HG03469 (cell line): ENCODE measurements at regions not wholly inside any gene's neighbourhood (a gene's known extent, or its start where the extent isn't known, plus 50 kb on each side); places are given as distances from the start of the nearest gene placed in this dataset.

Experiments used
- ATAC-seq: cut with Tn5 transposase; IDR thresholded peaks from one replicate; pipeline ENCODE4 v1.9.1; 2021; ENCODE audit warnings: mild to moderate bottlenecking, moderate library complexity, moderate number of reproducible peaks; ENCODE audit not compliant: unreplicated experiment

DNA sequence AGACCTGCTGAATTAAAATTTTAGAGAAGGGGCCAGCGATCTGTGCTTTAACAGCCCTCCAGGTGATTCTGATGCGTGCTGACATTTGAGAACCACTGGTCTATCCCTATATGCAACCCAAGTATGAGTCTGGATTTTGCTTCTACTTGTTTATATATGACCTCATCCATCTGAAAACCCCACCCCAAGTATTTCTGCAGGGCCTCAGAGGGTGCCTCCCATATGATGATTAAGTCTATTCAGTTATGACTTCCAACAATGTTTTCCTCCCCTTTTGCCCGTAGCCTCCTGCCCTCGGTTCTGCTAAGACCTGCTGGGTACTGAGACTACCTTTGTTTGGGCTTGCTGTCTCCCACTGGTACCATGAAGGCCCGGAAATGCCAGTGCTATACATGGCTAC, 376.0 kb upstream of the SMARCA2 start:
- ATAC-seq = no peak

DNA sequence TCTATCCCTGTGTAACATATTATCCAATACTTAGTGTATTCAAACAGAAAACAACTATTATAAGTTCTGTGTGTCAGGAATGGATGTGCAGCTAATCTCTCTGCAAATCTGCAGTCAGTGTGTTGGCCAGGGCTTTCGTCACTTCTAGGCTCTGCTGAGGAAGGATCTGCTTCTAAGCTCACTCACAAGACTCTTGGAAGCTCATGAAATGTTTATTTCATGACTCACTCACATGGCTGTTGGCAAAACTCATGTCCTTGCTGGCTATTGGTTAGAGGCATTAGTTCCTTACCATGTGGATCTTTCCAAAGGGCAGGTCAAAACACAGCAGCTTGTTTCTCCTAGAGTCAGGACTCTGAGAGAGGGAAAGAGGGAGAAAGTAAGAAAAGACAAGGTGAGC, 367.4 kb upstream of the SMARCA2 start:
- no peak for ATAC-seq

GRCh38 chr9:1653282-1653681, 361.9 kb upstream of the SMARCA2 start:
- no peak for ATAC-seq

DNA sequence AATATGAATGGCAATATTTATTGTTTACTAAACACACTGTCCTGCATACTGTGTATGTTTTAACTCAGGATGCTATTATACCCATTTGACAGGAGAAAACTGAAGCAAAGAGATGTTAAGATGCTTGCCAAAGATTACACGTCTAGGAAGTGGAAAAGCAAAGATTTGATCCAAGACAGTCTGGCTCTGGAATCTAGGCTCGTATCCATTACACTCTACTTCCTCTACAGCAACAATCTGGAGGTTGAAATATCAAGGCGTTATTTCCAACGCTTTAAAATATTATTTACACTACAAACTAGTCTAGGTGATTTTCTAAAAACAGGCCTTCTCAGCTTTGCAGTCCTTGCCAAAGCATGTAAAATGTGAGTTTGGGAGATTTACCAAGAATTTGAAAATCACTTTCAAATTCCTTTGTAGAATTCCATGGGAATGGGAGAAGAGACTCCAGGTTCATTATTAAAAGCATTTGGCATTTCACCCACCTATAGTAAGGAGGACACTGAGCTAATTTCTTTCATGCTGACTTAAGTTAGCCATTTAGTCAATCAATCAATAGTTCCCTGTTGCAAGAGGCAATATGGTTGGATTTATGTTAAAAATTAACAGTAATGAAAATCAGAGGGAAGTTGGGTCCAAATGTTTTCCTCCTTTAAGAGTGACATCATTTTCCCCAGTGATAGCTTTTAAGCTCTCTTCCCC, 356.3 kb upstream of the SMARCA2 start:
- no peak for ATAC-seq

DNA sequence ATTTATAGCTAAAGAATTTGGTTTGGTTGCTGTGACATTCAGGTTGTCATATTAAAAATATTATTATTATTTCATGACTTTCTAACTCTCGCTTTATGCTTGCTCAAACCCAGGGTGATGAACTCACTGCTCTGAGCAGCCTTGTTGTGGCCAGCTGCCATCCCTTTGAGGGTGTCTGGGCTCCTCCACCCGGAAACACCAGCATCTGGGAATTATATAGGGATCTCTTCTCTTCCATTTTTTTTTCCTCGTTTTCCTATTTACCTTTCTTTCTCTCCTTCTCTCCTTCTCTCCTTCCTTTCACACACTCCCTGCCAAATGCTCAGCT, 355.8 kb upstream of the SMARCA2 start:
- ATAC-seq = no peak

DNA sequence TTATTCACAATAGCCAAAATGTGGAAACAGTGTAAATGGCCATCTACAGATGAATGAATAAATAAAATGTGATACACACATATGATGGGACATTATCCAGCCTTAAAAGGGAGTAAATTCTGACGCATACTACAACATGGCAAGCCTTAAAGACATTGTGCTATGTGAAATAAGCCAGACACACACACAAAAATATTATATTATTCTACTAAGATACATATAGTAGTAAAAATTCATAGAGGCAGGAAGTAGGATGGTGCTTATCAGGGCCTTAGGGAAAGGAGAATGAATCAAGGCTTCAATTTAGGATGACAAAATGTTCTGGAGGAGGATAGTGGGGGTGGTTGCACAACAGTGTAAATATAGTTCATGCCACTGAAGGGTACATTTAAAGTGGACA, 346.7 kb upstream of the SMARCA2 start:
- ATAC-seq = no peak

DNA sequence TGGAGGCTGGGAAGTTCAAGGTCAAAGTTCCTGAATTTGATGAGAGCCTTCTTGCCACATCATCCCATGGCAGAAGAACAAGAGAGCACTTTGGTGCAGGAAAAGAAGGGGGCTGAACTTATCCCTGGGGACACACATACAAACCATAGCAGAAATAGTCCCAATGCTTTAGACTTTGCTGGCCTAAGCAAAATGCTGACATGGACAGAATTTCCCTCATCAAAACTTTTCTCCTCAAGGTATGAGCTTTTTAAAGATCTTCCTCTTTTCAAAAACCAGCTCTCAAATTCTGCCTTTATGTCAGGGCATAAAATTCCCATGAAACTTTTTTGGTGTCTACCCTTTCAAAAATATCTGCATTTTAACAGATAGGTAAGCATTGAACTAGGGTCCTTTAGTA, 341.8 kb upstream of the SMARCA2 start:
- no peak for ATAC-seq

DNA sequence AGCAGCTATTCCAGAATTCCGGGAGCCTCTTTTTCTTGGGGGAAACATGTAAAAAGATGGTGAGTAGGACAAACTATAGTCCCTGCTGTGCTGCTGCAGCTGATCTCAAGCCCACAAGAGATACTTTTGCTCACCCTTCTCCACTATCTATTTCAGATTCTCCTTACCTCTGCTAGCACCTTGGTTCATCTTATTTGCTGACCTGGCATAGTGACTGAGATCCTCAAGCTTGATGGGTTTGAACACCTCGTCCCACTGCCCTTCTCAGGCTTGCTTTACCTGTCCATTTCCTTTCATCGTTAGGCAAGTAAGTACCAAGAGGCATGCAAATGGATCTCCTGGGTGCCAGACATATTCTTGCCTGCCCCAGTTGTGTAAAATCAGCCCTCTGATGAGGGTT, 338.4 kb upstream of the SMARCA2 start:
- ATAC-seq = no peak

- no peak for ATAC-seq
These were observed 331.2 kb upstream of the SMARCA2 start for GRCh38 chr9:1683951-1684350.

DNA sequence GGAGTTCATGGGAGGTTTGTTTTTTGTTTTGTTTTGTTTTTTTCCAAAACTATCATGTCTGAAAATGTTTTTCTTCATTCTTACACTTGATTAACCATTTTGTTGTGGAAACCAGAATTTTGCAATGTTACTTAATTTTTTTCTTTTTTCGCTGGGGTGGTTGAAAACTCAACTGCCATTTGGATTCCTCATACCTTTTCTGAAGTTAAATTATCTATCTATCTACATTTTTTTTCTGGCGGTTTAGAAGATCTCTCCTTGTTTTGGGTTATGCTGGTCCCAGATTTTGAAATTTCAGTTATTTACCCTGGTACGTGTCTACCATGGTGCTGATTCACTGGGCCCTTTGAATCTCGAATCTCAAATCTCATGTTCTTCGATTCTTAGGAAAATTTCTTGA, 316.2 kb upstream of the SMARCA2 start:
- ATAC-seq = no peak

DNA sequence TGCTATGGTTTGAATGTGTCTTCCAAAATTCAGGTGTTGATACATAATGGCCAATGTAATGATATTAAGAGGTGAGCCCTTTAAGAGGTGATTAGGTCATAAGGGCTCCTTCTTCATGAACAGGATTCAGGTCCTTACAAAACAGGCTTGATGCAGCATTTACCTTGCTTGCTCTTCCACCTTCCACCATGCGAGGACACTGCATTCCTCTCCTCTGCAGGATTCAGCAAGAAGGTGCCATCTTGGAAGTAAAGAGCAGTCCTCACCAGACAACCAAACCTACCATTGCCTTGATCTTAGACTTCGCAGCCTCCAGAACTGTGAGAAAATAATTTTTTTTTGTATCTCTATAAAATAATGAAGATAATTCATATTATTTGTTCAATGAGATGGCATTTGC, 314.0 kb upstream of the SMARCA2 start:
- ATAC-seq = no peak

- no peak for ATAC-seq
These were observed 312.4 kb upstream of the SMARCA2 start for GRCh38 chr9:1702701-1703100.

DNA sequence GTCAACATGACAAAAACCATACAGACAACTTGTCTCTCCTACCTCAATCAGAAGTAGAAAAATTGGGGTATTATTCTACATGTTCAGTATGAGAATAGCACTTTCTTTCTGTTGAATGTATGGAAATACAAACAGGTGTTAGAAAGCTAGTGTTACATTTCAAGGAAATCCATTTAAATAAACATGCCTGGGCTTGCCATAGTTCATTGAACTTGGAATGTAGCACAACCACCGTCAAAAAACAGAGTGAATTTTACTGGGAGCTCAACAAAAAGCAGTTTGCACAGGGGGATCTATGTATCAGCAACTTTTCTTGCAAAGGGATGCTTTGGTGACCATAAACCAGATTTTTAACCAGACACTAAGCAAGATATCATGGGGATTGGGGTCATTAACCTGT, 307.9 kb upstream of the SMARCA2 start:
- ATAC-seq = no peak

DNA sequence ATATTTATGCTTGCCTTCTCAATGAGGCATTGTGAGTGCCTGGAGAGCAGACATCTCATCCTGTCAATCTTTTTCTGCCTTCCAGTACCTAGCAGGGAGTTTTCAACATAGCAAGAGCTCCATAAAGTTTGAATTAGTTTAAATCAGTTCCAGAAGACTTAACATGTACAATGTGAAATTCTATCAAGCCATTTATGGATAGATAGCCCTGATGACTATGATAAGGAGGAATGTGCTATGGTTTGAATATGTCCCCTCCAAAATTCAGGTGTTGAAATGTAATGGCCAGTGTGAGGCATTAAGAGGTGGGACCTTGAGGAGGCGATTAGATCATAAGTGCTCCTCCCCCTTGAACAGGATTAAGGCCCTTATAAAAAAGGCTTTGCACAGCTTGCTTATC, 306.9 kb upstream of the SMARCA2 start:
- no peak for ATAC-seq

DNA sequence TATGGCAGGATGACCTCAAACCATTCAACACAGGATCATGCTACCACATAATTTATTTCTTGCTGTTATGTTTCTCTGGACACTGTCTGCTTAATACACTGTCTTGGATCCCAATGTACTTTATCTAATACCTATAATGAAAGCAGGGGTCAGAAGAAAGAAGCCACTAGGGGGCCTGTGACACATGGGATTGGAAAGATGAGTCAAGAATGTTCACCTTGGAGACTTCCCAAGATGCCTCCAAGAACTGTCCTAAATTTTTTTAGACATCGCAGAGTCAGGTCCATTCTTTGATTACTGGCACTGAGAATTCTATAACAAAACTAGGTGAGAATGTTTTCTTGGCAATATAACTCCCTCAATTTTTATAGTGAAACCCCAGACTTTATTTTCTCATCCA, 305.8 kb upstream of the SMARCA2 start:
- no peak for ATAC-seq

GRCh38 chr9:1712861-1713450, 302.2 kb upstream of the SMARCA2 start:
- no peak for ATAC-seq

DNA sequence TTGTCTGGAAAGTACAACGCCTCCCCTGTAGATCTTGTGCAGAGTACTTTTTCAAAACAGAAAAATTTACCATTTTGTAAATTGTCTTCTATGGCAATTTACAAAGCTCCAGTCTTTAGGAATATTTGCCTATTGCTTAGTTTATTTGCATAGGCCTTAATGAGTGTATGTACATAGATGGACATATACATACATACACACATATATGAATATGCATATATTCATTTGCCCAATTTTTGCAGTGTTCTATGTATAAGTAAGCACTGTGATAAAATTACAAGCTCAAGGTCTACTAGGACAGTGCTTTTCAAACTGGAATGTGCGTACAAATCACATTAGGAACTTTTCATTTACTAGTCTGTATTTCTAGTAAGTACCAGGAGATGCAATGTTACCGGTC, 301.3 kb upstream of the SMARCA2 start:
- no peak for ATAC-seq

- no peak for ATAC-seq
These were observed 297.3 kb upstream of the SMARCA2 start for GRCh38 chr9:1717882-1718281.

- no peak for ATAC-seq
These were observed 296.3 kb upstream of the SMARCA2 start for GRCh38 chr9:1718836-1719235.

- no peak for ATAC-seq
These were observed 294.0 kb upstream of the SMARCA2 start for GRCh38 chr9:1721196-1721595.

DNA sequence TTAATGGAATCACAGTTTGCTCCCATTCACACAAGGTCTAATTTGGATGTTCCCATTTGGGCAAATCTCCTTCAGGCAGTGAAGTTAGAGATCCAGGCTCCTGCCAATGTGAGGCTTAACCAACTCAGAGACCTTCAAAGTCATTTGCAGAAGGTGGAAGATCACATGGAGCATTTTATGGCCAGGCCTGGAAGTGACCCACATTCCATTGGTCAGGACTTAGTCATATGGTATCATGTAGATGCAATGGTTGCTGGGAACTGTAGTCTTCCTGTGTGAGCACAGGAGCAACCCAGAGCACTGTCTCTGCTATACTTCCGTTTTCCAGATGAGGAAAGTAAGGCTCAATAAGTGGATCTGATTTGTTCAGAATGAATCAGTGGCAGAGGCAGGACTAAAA, 292.7 kb upstream of the SMARCA2 start:
- peak; percentile 63 for ATAC-seq

GRCh38 chr9:1723522-1724015, 291.6 kb upstream of the SMARCA2 start:
- ATAC-seq = no peak
